ENCODE measurements at regions not wholly inside any gene's neighbourhood (a gene's known extent, or its start where the extent isn't known, plus 50 kb on each side); places are given as distances from the start of the nearest gene placed in this dataset.

GRCh38 chr15:81858136-81858535 is 187.7 kb downstream of the MEX3B start:
- H3K27me3 Mint-ChIP-seq: no peaks in the 10 kb centered on the region
- no peak overlapping the region for H3K4me3 Mint-ChIP-seq
- ATAC-seq (no peak), DNase-seq (no peak)
- no peaks in the 10 kb centered on the region for H3K9me3 Mint-ChIP-seq (ENCODE audit: low read depth)
- no peak overlapping the region for H3K27ac Mint-ChIP-seq
- H3K36me3 Mint-ChIP-seq: no peaks in the 10 kb centered on the region
- CTCF ChIA-PET: no interaction called here
- H3K4me1 Mint-ChIP-seq: no peaks in the 10 kb centered on the region

GRCh38 chr15:81856634-81857026 is 189.2 kb downstream of the MEX3B start:
- no peak for DNase-seq
- H3K36me3 Mint-ChIP-seq: no peaks in the 10 kb centered on the region
- ATAC-seq: no peak
- H3K4me3 Mint-ChIP-seq: no peak overlapping the region
- CTCF ChIA-PET: no interaction called here
- no peaks in the 10 kb centered on the region for H3K27me3 Mint-ChIP-seq
- H3K9me3 Mint-ChIP-seq (ENCODE audit: low read depth): no peaks in the 10 kb centered on the region
- no peaks in the 10 kb centered on the region for H3K4me1 Mint-ChIP-seq
- no peak overlapping the region for H3K27ac Mint-ChIP-seq

GRCh38 chr15:81856001-81856633 is 189.7 kb downstream of the MEX3B start:
- Mint-ChIP-seq H3K4me1 (no peaks in the 10 kb centered on the region), H3K36me3 (no peaks in the 10 kb centered on the region), H3K4me3 (no peak overlapping the region), H3K9me3 (ENCODE audit: low read depth) (no peaks in the 10 kb centered on the region), H3K27me3 (no peaks in the 10 kb centered on the region), H3K27ac (no peak overlapping the region)
- CTCF ChIA-PET: no interaction called here
- no peak for ATAC-seq
- no peak for DNase-seq

- Mint-ChIP-seq H3K4me1 (no peaks in the 10 kb centered on the region), H3K36me3 (no peaks in the 10 kb centered on the region), H3K9me3 (ENCODE audit: low read depth) (no peaks in the 10 kb centered on the region), H3K27me3 (no peaks in the 10 kb centered on the region), H3K4me3 (no peak overlapping the region), H3K27ac (no peak overlapping the region)
- CTCF ChIA-PET: no interaction called here
- DNase-seq (no peak), ATAC-seq (no peak)
Measured at GRCh38 chr15:81853150-81853748, 192.6 kb downstream of the MEX3B start.

- Mint-ChIP-seq H3K4me3 (no peak overlapping the region), H3K27me3 (no peaks in the 10 kb centered on the region), H3K4me1 (no peaks in the 10 kb centered on the region), H3K9me3 (ENCODE audit: low read depth) (no peaks in the 10 kb centered on the region), H3K27ac (no peak overlapping the region), H3K36me3 (no peaks in the 10 kb centered on the region)
- CTCF ChIA-PET: no interaction called here
- no peak for ATAC-seq
- DNase-seq: no peak
Measured at GRCh38 chr15:81852411-81853149, 193.2 kb downstream of the MEX3B start.

- no peak overlapping the region for H3K27ac Mint-ChIP-seq
- no peaks in the 10 kb centered on the region for H3K27me3 Mint-ChIP-seq
- H3K9me3 Mint-ChIP-seq (ENCODE audit: low read depth): no peaks in the 10 kb centered on the region
- H3K4me1 Mint-ChIP-seq: no peaks in the 10 kb centered on the region
- no peak overlapping the region for H3K4me3 Mint-ChIP-seq
- no peak for ATAC-seq
- CTCF ChIA-PET: no interaction called here
- no peak for DNase-seq
- no peaks in the 10 kb centered on the region for H3K36me3 Mint-ChIP-seq
Measured at GRCh38 chr15:81851757-81852156, 194.1 kb downstream of the MEX3B start.

GRCh38 chr15:81851325-81851724 is 194.5 kb downstream of the MEX3B start:
- H3K9me3 Mint-ChIP-seq (ENCODE audit: low read depth): no peaks in the 10 kb centered on the region
- H3K27ac Mint-ChIP-seq: no peak overlapping the region
- no peaks in the 10 kb centered on the region for H3K36me3 Mint-ChIP-seq
- no peaks in the 10 kb centered on the region for H3K27me3 Mint-ChIP-seq
- H3K4me1 Mint-ChIP-seq: no peaks in the 10 kb centered on the region
- ATAC-seq: no peak
- H3K4me3 Mint-ChIP-seq: no peak overlapping the region
- no peak for DNase-seq
- CTCF ChIA-PET: no interaction called here

- Mint-ChIP-seq H3K36me3 (no peaks in the 10 kb centered on the region), H3K27ac (no peak overlapping the region), H3K9me3 (ENCODE audit: low read depth) (no peaks in the 10 kb centered on the region), H3K4me1 (no peaks in the 10 kb centered on the region), H3K27me3 (no peaks in the 10 kb centered on the region), H3K4me3 (no peak overlapping the region)
- CTCF ChIA-PET: no interaction called here
- no peak for ATAC-seq
- no peak for DNase-seq
Measured at GRCh38 chr15:81849289-81849688, 196.5 kb downstream of the MEX3B start.

GRCh38 chr15:81848701-81849100 is 197.1 kb downstream of the MEX3B start:
- no peaks in the 10 kb centered on the region for H3K36me3 Mint-ChIP-seq
- DNase-seq (no peak), ATAC-seq (no peak)
- H3K4me1 Mint-ChIP-seq: no peaks in the 10 kb centered on the region
- H3K4me3 Mint-ChIP-seq: no peak overlapping the region
- H3K27ac Mint-ChIP-seq: no peak overlapping the region
- H3K9me3 Mint-ChIP-seq (ENCODE audit: low read depth): no peaks in the 10 kb centered on the region
- CTCF ChIA-PET: no interaction called here
- no peaks in the 10 kb centered on the region for H3K27me3 Mint-ChIP-seq

- Mint-ChIP-seq H3K4me1 (no peaks in the 10 kb centered on the region), H3K27ac (no peak overlapping the region), H3K27me3 (no peaks in the 10 kb centered on the region)
Measured at GRCh38 chr15:81843757-81844407, 201.9 kb downstream of the MEX3B start.

GRCh38 chr15:81843226-81843625 is 202.6 kb downstream of the MEX3B start:
- H3K9me3 Mint-ChIP-seq (ENCODE audit: low read depth): no peaks in the 10 kb centered on the region
- no peak for DNase-seq
- H3K4me3 Mint-ChIP-seq: no peak overlapping the region
- CTCF ChIA-PET: no interaction called here
- no peaks in the 10 kb centered on the region for H3K4me1 Mint-ChIP-seq
- no peaks in the 10 kb centered on the region for H3K36me3 Mint-ChIP-seq
- no peaks in the 10 kb centered on the region for H3K27me3 Mint-ChIP-seq
- H3K27ac Mint-ChIP-seq: no peak overlapping the region
- no peak for ATAC-seq

More at GRCh38 chr15:81843757-81844407, 201.9 kb downstream of the MEX3B start:
- no peaks in the 10 kb centered on the region for H3K36me3 Mint-ChIP-seq
- ATAC-seq (no peak), DNase-seq (no peak)
- H3K9me3 Mint-ChIP-seq (ENCODE audit: low read depth): no peaks in the 10 kb centered on the region
- H3K4me3 Mint-ChIP-seq: no peak overlapping the region
- CTCF ChIA-PET: no interaction called here

GRCh38 chr15:81839387-81839786 is 206.4 kb downstream of the MEX3B start:
- CTCF ChIA-PET: no interaction called here
- no peaks in the 10 kb centered on the region for H3K36me3 Mint-ChIP-seq
- no peak for ATAC-seq
- DNase-seq: no peak
- no peaks in the 10 kb centered on the region for H3K4me1 Mint-ChIP-seq
- H3K9me3 Mint-ChIP-seq (ENCODE audit: low read depth): no peaks in the 10 kb centered on the region
- H3K27ac Mint-ChIP-seq: no peak overlapping the region
- peaks cover 6% of the 10 kb centered on the region for H3K27me3 Mint-ChIP-seq
- H3K4me3 Mint-ChIP-seq: no peak overlapping the region

GRCh38 chr15:81835731-81836130 is 210.1 kb downstream of the MEX3B start:
- no peaks in the 10 kb centered on the region for H3K9me3 Mint-ChIP-seq (ENCODE audit: low read depth)
- H3K4me1 Mint-ChIP-seq: no peaks in the 10 kb centered on the region
- no peak for ATAC-seq
- CTCF ChIA-PET: no interaction called here
- H3K4me3 Mint-ChIP-seq: no peak overlapping the region
- H3K36me3 Mint-ChIP-seq: no peaks in the 10 kb centered on the region
- peaks cover 6% of the 10 kb centered on the region for H3K27me3 Mint-ChIP-seq
- H3K27ac Mint-ChIP-seq: no peak overlapping the region
- DNase-seq: no peak

GRCh38 chr15:81830520-81830919 is 215.3 kb downstream of the MEX3B start:
- H3K4me1 Mint-ChIP-seq: no peaks in the 10 kb centered on the region
- ATAC-seq: no peak
- no peak overlapping the region for H3K27ac Mint-ChIP-seq
- no peaks in the 10 kb centered on the region for H3K36me3 Mint-ChIP-seq
- no peak overlapping the region for H3K4me3 Mint-ChIP-seq
- H3K9me3 Mint-ChIP-seq (ENCODE audit: low read depth): peaks cover 2% of the 10 kb centered on the region
- DNase-seq: no peak
- H3K27me3 Mint-ChIP-seq: peaks cover 3% of the 10 kb centered on the region
- CTCF ChIA-PET: no interaction called here

Data from activated CD8-positive, alpha-beta memory T cell treated with anti-CD3 and anti-CD28 coated beads, Interleukin-2, amount 10 ng/mL, durations not matched to agents 7 days and 5 days (primary cell).